HepG2 (cell line): ENCODE measurements at regions not wholly inside any gene's neighbourhood (a gene's known extent, or its start where the extent isn't known, plus 50 kb on each side); places are given as distances from the start of the nearest gene placed in this dataset.

Source experiments
- ATAC-seq: fragments of 200-7000 bp; cut with Tn5 transposase; 3 replicates; pipeline ENCODE4 v1.9.1; 2020; ENCODE audit warnings: mild to moderate bottlenecking, moderate library complexity
- BruUV-seq: library from RNA; stranded (reverse); fragments of 400-500 nt; replicated peaks from 2 replicates; lab custom pipeline; 2021; lab: Mats Ljungman, UMichigan
- CTCF ChIA-PET: fragments of 300-600 bp; formaldehyde crosslinking; extraction: SDS; loops from one replicate; lab custom pipeline; 2021; ENCODE audit warnings: low total read pairs, inconsistent platforms, low intra/inter-chr PET ratio; lab: Yijun Ruan, JAX
- POLR2A ChIA-PET: fragments of 350-600 bp; sonication (Branson Sonifier 250); formaldehyde crosslinking; loops from one replicate; lab custom pipeline; 2020; ENCODE audit warnings: antibody characterized with exemption, inconsistent platforms; lab: Yijun Ruan, JAX
- DNase-seq: peaks from one replicate; pipeline ENCODE4 v3.0.0-alpha.2; 2015; ENCODE audit warnings: low spot score
- FAIRE-seq: peaks from 3 replicates; lab custom pipeline; 2011; peaks lifted over from hg19 to GRCh38; lab: Jason Lieb, UNC
- H2AFZ ChIP-seq: one replicate; pipeline ENCODE4 v1.6.1; 2011; ENCODE audit warnings: low read length, inconsistent platforms
- H3K27ac ChIP-seq: fragments of 300-600 bp; 3 replicates; pipeline ENCODE4 v1.8.0; 2011; ENCODE audit warnings: mixed run types, mild to moderate bottlenecking, mixed read lengths, low read length, inconsistent platforms; ENCODE audit not compliant: insufficient read depth; ENCODE audit errors: extremely low read length
- H3K27me3 ChIP-seq, 2 experiments: fragments of 200-600 bp in 1 of 2; 2 replicates in 1 of 2; 3 replicates in 1 of 2; pipeline versions ENCODE4 v1.6.0 to v1.8.0; 2011; ENCODE audit warnings: low read length in 2 of 2, mild to moderate bottlenecking in 2 of 2, moderate library complexity in 2 of 2, inconsistent platforms in 1 of 2; ENCODE audit not compliant: insufficient read depth in 2 of 2, control insufficient read depth in 1 of 2
- H3K36me3 ChIP-seq, 2 experiments: fragments of 200-600 bp in 1 of 2; replicated peaks in 1 of 2; 2 replicates in 1 of 2; 3 replicates in 1 of 2; pipeline versions ENCODE4 v1.5.1 to v1.8.0; 2011; ENCODE audit warnings: low read length in 2 of 2, inconsistent platforms in 1 of 2; ENCODE audit not compliant: insufficient read depth in 2 of 2, control insufficient read depth in 1 of 2
- H3K4me1 ChIP-seq: 2 replicates; pipeline ENCODE4 v1.5.1; 2012; ENCODE audit warnings: low read length, inconsistent platforms; ENCODE audit not compliant: insufficient read depth
- H3K4me2 ChIP-seq: 2 replicates; pipeline ENCODE4 v1.6.0; 2011; ENCODE audit warnings: low read depth, low read length, inconsistent platforms
- H3K4me3 ChIP-seq, 3 experiments: fragments of 200-600 bp in 1 of 3; sonication (generic), shearing (Covaris generic) in 1 of 3; replicated peaks in 1 of 3; 2 replicates each; pipeline ENCODE4 v1.5.1; 2011 to 2016; ENCODE audit warnings: low read length in 3 of 3, inconsistent platforms in 2 of 3, low read depth in 2 of 3, mild to moderate bottlenecking in 2 of 3, control low read depth in 1 of 3, mixed read lengths in 1 of 3; ENCODE audit not compliant: insufficient read depth in 1 of 3
- H3K79me2 ChIP-seq: one replicate; pipeline ENCODE4 v1.6.1; 2011; ENCODE audit warnings: low read length, inconsistent platforms; ENCODE audit not compliant: insufficient read depth
- H3K9ac ChIP-seq: 2 replicates; pipeline ENCODE4 v1.6.0; 2011; ENCODE audit warnings: mild to moderate bottlenecking, low read depth, low read length, inconsistent platforms; ENCODE audit not compliant: insufficient read depth
- H3K9me3 ChIP-seq: 2 replicates; pipeline ENCODE4 v1.5.1; 2012; ENCODE audit warnings: mild to moderate bottlenecking, low read length
- H4K20me1 ChIP-seq: 2 replicates; pipeline ENCODE4 v1.6.0; 2011; ENCODE audit warnings: inconsistent platforms, mild to moderate bottlenecking, low read length, moderate library complexity; ENCODE audit not compliant: insufficient read depth
- KLF15 ChIP-seq: sonication (generic); formaldehyde crosslinking; IDR thresholded peaks from 2 replicates; pipeline ENCODE4 v1.8.1; 2023; ENCODE audit warnings: borderline replicate concordance, mild to moderate bottlenecking, inconsistent platforms, missing genetic modification reagents, mixed read lengths
- MEIS2 ChIP-seq: sonication (generic); formaldehyde crosslinking; IDR thresholded peaks from 2 replicates; pipeline ENCODE4 v1.9.0; 2021; ENCODE audit warnings: mild to moderate bottlenecking, missing genetic modification reagents
- NFE2L2 ChIP-seq: fragments of 150-350 bp; IDR thresholded peaks from 2 replicates; pipeline ENCODE4 v1.6.1; 2014; ENCODE audit warnings: low read length
- PRDM15 ChIP-seq: sonication (generic); formaldehyde crosslinking; IDR thresholded peaks from 2 replicates; pipeline ENCODE4 v1.4.0; 2020; ENCODE audit warnings: missing genetic modification reagents
- XRCC5 ChIP-seq: fragments of 200-400 bp; formaldehyde crosslinking; optimal IDR thresholded peaks from 2 replicates; pipeline ENCODE3; 2017; ENCODE audit warnings: mild to moderate bottlenecking, low read length
- ZNF101 ChIP-seq: sonication (generic); formaldehyde crosslinking; IDR thresholded peaks from 2 replicates; pipeline ENCODE4 v1.4.0; 2020; ENCODE audit warnings: mild to moderate bottlenecking, low read depth, missing genetic modification reagents, borderline replicate concordance
- ZNF879 ChIP-seq: sonication (generic); formaldehyde crosslinking; IDR thresholded peaks from 2 replicates; pipeline ENCODE4 v1.8.1; 2023; ENCODE audit warnings: missing genetic modification reagents
- WGBS: methylation state at CpG from one replicate; pipeline ENCODE4 v1.1.6; 2017; ENCODE audit warnings: low lambda C conversion rate; 5-methylcytosine and 5-hydroxymethylcytosine counted together
- in situ Hi-C: cut with HindIII; loops from 2 replicates; pipeline ENCODE4 v1.10.0; 2017; ENCODE audit warnings: low pct_unique_long_range_greater_than_20kb; ENCODE audit not compliant: extremely low pct_ligation_motif_present
- intact Hi-C: fragments of 100-400 bp; cut with micrococcal nuclease; formaldehyde crosslinking; loops from one replicate; pipeline ENCODE4 v1.10.0; 2022; ENCODE audit not compliant: unreplicated experiment
- TF ChIP-seq, protein P1 (sequence below): sonication (generic); formaldehyde crosslinking; IDR thresholded peaks from 2 replicates; pipeline ENCODE4 v1.5.0; 2020; ENCODE audit warnings: mild to moderate bottlenecking, missing genetic modification reagents, borderline replicate concordance

DNA sequence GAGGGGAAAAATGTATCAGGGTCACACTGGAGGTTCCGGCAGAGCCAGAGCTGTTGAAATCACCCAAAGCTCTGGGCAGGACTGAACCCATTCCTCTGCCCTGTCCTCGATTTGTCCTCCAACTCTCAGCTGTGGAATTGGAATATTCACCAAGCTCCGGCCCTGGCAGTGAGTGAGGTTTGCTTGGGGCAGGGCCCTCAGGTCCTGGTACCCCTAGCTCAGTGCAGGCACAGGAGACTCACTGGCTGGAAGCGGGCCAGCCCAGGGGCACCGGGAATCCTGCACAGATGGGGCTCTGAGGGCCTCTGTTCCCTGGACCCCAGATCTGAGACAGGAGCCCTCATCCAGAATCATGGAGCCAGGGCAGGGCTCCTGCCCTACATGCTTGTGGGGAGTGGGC is 1322.3 kb downstream of the UQCRFS1 start:
- in situ Hi-C loops = no loop called here
- Histone ChIP-seq H3K27ac (no peak overlapping the region), H3K36me3 (no peaks in the 10 kb centered on the region), H3K27me3 (no peaks in the 10 kb centered on the region), H3K9ac (no peak overlapping the region), H4K20me1 (no peaks in the 10 kb centered on the region), H3K4me2 (no peak overlapping the region), H3K4me1 (no peaks in the 10 kb centered on the region), H3K79me2 (no peaks in the 10 kb centered on the region), H3K9me3 (peaks cover 97% of the 10 kb centered on the region), H3K4me3 (no peak overlapping the region), H2AFZ (no peak overlapping the region)
- 17% methylated on average over 3 of the region's 5 CpGs for WGBS
- intact Hi-C loops = no loop called here
- FAIRE-seq (no peak), DNase-seq (no peak), ATAC-seq (no peak)
- TF ChIP-seq KLF15 (CRISPR knock-in tag) (no peak), MEIS2 (CRISPR knock-in tag) (no peak), NFE2L2 (no peak), ZNF101 (CRISPR knock-in tag) (no peak), ZNF879 (CRISPR knock-in tag) (no peak)
- no TSS peak for BruUV-seq
- ChIA-PET POLR2A (no interaction called here), CTCF (no interaction called here)

DNA sequence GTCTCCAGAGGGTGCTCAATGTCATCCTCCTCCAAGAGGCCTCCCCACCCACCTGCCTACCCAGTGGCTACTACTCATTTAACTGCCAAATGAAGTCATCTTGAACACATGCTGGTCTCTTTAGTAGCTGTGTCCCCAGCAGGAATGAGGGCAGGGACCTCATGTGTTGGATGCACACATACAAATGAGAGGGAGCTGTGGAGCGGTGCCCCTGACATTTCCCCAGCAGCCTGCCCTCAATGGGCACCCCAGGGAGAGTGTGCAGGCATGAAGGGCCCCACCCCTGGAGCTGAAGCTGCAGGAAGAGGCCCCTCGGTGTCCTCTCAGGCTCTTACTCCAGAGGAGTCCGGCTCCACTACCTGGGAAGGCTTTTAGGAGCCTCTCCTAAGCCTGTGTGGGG is 1322.7 kb downstream of the UQCRFS1 start:
- DNase-seq = no peak
- ATAC-seq = no peak
- no peak for FAIRE-seq
- Histone ChIP-seq H3K9ac (no peak overlapping the region), H3K79me2 (no peaks in the 10 kb centered on the region), H3K4me1 (no peaks in the 10 kb centered on the region), H3K36me3 (no peaks in the 10 kb centered on the region), H3K4me3 (no peak overlapping the region), H2AFZ (no peak overlapping the region), H3K4me2 (no peak overlapping the region), H4K20me1 (no peaks in the 10 kb centered on the region), H3K27me3 (no peaks in the 10 kb centered on the region), H3K9me3 (peaks cover 97% of the 10 kb centered on the region), H3K27ac (no peak overlapping the region)
- WGBS = 0% methylated on average over 2 of the region's 3 CpGs
- ChIA-PET POLR2A (no interaction called here), CTCF (no interaction called here)
- in situ Hi-C loops = no loop called here
- BruUV-seq = no TSS peak
- intact Hi-C loops = no loop called here
- TF ChIP-seq XRCC5 = no peak
- TF ChIP-seq, protein P1, sequence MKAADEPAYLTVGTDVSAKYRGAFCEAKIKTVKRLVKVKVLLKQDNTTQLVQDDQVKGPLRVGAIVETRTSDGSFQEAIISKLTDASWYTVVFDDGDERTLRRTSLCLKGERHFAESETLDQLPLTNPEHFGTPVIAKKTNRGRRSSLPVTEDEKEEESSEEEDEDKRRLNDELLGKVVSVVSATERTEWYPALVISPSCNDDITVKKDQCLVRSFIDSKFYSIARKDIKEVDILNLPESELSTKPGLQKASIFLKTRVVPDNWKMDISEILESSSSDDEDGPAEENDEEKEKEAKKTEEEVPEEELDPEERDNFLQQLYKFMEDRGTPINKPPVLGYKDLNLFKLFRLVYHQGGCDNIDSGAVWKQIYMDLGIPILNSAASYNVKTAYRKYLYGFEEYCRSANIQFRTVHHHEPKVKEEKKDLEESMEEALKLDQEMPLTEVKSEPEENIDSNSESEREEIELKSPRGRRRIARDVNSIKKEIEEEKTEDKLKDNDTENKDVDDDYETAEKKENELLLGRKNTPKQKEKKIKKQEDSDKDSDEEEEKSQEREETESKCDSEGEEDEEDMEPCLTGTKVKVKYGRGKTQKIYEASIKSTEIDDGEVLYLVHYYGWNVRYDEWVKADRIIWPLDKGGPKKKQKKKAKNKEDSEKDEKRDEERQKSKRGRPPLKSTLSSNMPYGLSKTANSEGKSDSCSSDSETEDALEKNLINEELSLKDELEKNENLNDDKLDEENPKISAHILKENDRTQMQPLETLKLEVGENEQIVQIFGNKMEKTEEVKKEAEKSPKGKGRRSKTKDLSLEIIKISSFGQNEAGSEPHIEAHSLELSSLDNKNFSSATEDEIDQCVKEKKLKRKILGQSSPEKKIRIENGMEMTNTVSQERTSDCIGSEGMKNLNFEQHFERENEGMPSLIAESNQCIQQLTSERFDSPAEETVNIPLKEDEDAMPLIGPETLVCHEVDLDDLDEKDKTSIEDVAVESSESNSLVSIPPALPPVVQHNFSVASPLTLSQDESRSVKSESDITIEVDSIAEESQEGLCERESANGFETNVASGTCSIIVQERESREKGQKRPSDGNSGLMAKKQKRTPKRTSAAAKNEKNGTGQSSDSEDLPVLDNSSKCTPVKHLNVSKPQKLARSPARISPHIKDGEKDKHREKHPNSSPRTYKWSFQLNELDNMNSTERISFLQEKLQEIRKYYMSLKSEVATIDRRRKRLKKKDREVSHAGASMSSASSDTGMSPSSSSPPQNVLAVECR (CRISPR knock-in tag) = no peak
- TF ChIP-seq PRDM15 (CRISPR knock-in tag) = no peak
